ENCODE measurements at regions not wholly inside any gene's neighbourhood (a gene's known extent, or its start where the extent isn't known, plus 50 kb on each side); places are given as distances from the start of the nearest gene placed in this dataset.

- DNase-seq (ENCODE audit: low spot score) (no peak), ATAC-seq (no peak)
- Mint-ChIP-seq H3K27me3 (ENCODE audit: low read depth) (peaks cover 4% of the 10 kb centered on the region; the same call in 1 of the 2 replicates), H3K27ac (no peak overlapping the region), H3K9me3 (peaks cover 43% of the 10 kb centered on the region), H3K4me3 (no peak overlapping the region), H3K36me3 (peaks cover 34% of the 10 kb centered on the region), H3K4me1 (no peaks in the 10 kb centered on the region)
- ChIA-PET POLR2A (no interaction called here), CTCF (no interaction called here)
- TF ChIP-seq TEAD1 (CRISPR knock-in tag; IDR thresholded peaks at IDR 0.05) (no peak), ZNF317 (CRISPR knock-in tag; IDR thresholded peaks at IDR 0.05; ENCODE audit: borderline replicate concordance, low read depth) (no peak), GTF2I (CRISPR knock-in tag; conservative IDR thresholded peaks at IDR 0.05) (no peak), CBFB (CRISPR knock-in tag; IDR thresholded peaks at IDR 0.05; ENCODE audit: low read depth) (no peak), IRF1 (CRISPR knock-in tag; IDR thresholded peaks at IDR 0.05) (no peak), ESRRA (CRISPR knock-in tag; IDR thresholded peaks at IDR 0.05; ENCODE audit: borderline replicate concordance) (no peak), ZNF423 (CRISPR knock-in tag; IDR thresholded peaks at IDR 0.05) (no peak), ATF2 (CRISPR knock-in tag; IDR thresholded peaks at IDR 0.05; ENCODE audit: borderline replicate concordance, low read depth) (no peak), ZNF671 (CRISPR knock-in tag; IDR thresholded peaks at IDR 0.05) (no peak), ZNF138 (CRISPR knock-in tag; conservative IDR thresholded peaks at IDR 0.05) (no peak), ZNF416 (CRISPR knock-in tag; IDR thresholded peaks at IDR 0.05) (no peak), CTCF (IDR thresholded peaks at IDR 0.05) (no peak), PREB (CRISPR knock-in tag; IDR thresholded peaks at IDR 0.05; ENCODE audit: borderline replicate concordance) (no peak), ZNF121 (CRISPR knock-in tag; IDR thresholded peaks at IDR 0.05) (no peak), TCF7 (CRISPR knock-in tag; IDR thresholded peaks at IDR 0.05; ENCODE audit: low read depth) (no peak)
Observed at GRCh38 chr16:35754391-35755369, 2295.3 kb downstream of the TP53TG3F start.

- POLR2A ChIA-PET, result no interaction called here
- CTCF ChIA-PET, result no interaction called here
Observed at GRCh38 chr16:35788381-35788780, 2329.0 kb downstream of the TP53TG3F start.

More at GRCh38 chr16:35788381-35788780, 2329.0 kb downstream of the TP53TG3F start:
- H3K27me3 Mint-ChIP-seq (ENCODE audit: low read depth), result peaks cover 23% of the 10 kb centered on the region
- ATAC-seq, result no peak
- H3K4me3 Mint-ChIP-seq, result no peak overlapping the region
- TF ChIP-seq ZNF232 (CRISPR knock-in tag; IDR thresholded peaks at IDR 0.05), result no peak
- no peak for TF ChIP-seq ZNF263 (CRISPR knock-in tag; IDR thresholded peaks at IDR 0.05; ENCODE audit: low read depth)
- no peak for TF ChIP-seq MLX (CRISPR knock-in tag; IDR thresholded peaks at IDR 0.05)
- TF ChIP-seq PREB (CRISPR knock-in tag; IDR thresholded peaks at IDR 0.05; ENCODE audit: borderline replicate concordance), result no peak
- no peak for TF ChIP-seq SMAD4 (CRISPR knock-in tag; IDR thresholded peaks at IDR 0.05)
- DNase-seq (ENCODE audit: low spot score), result no peak
- H3K9me3 Mint-ChIP-seq, result peaks cover 80% of the 10 kb centered on the region
- no peaks in the 10 kb centered on the region for H3K4me1 Mint-ChIP-seq
- H3K36me3 Mint-ChIP-seq, result peaks cover 71% of the 10 kb centered on the region
- no peak overlapping the region for H3K27ac Mint-ChIP-seq

Measured in WTC11 (cell line).